ENCODE measurements at regions not wholly inside any gene's neighbourhood (a gene's known extent, or its start where the extent isn't known, plus 50 kb on each side); places are given as distances from the start of the nearest gene placed in this dataset.

- TF ChIP-seq CTCF (IDR thresholded peaks at IDR 0.05 in 4 of 5, conservative IDR thresholded peaks at IDR 0.05 in 1 of 5) (no peak), POLR2A (IDR thresholded peaks at IDR 0.05) (no peak)
Measured at GRCh38 chr2:194545978-194546377, 1111.0 kb upstream of the SLC39A10 start.
